HK-2 (cell line): ENCODE measurements at regions not wholly inside any gene's neighbourhood (a gene's known extent, or its start where the extent isn't known, plus 50 kb on each side); places are given as distances from the start of the nearest gene placed in this dataset.

ENCODE experiments used
- DNase-seq: peaks from one replicate; pipeline ENCODE4 v3.0.0-alpha.2; 2018; ENCODE audit not compliant: unreplicated experiment

DNA sequence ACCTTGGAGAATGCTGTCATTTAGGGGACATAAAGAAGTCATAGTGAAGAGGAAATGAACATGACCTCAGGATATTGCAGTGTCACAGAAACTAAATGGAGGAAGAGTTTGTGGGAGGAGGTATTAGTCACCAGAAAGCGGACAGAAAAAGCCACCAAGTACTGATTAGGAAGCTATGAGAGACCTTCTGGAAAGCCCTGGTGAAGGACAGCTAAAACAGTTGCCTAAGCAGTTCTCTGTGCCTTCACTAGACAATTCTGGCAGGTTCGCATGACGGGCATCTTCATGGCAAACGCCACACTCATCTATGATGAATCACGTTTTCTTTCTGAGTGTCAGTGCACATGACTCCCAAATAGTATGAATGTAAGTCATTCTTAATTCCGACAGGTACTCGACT, 325.8 kb downstream of the C11orf87 start:
- no peak for DNase-seq

DNA sequence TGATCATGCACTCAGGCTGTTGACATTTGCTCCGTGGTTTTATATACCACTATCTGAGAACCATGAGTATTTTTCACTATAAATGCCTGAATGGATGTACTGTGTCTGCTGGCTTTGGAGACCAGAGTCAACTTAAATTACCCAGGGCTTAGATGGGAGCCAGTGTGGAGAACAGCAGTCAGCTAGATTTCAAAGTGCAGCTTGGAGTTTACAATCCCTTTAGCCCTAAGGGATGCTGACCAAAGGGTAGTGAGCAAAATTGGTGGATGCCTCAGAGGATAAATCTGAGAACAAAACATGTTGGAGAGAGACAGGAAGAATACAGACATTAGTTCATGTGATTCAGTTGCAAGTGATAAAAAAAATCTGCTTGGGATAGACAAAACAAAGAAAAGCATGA, 327.5 kb downstream of the C11orf87 start:
- no peak for DNase-seq

DNA sequence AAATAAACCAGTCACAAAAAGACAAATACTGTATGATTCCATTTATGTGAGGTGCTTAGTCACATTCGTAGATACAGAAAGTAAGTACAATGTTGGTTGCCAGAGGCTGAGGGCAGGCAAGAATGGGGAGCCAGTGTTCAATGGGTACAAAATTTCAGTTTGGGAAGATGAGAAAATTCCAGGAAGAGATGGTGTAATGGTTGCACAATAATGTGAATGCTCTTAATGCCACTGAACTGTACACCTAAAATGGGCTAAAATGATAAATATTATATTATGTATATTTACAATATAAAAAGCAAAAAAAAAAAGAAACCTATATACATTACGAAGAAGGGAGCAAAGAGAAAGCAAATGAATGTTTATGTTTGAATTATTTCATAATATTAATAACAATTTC, 329.0 kb downstream of the C11orf87 start:
- no peak for DNase-seq

DNA sequence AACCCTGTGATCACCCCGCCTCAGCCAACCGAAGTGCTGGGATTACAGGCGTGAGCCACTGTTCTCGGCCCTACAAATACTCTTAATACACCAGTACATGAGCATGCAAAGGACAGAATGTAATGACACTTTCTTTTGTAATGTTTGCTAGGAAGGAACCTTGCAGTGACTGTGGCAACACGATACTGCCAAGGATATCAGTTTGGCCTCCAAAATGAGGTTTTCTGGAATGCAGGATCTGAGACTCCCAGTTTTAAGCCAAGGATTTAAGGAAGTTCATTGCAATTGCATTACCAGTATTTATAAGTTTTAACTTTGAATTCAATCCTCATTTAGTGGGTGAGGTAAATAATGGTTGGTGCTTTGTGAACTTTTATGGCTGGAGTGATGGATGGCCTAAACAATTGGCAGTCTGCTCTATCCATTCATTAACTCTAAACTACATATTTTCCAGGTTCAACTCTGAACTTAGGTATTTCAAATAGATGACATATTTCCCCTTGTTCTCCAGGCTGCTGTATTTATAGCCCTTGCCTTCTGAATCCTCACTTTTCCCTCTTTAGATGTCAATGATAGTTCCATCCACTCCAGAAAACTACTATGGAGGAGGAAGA, 330.3 kb downstream of the C11orf87 start:
- no peak for DNase-seq

DNA sequence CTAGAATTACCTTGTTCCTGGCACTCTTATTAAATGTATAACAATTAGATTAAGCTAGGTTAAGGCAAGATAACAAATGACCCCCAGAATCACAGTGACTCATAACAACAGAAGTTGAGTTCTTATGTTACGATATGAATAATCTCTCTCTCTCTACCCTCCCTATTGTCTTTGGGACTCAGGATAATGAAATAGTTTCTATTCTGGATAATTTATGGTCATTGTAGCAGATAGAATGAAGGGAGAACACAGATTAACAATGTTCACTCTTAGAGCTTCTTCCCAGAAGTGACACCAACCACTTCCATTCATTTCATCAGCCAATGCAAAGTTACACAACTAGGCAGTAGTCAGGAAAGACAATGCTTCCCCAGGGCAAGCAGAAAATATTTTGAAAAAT, 334.5 kb downstream of the C11orf87 start:
- DNase-seq, result no peak

DNA sequence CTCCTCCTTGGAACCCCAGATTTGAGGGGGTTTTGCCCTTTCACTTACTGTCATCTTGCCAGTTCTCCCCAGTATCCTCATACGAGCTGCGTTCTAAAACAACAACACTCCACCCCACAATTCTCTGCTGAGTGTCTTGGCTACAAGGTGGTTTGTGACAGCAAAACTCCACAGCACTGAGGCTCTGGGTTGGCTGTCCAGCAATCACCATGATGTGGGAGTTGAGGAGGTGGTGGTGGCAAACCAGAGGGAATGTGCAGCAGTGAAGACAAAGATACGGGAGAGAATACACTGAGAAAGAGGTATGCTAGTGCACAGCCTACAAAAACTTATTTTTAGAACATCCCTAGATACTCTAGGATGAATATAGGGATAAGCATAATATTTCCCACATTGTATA, 335.0 kb downstream of the C11orf87 start:
- no peak for DNase-seq

DNA sequence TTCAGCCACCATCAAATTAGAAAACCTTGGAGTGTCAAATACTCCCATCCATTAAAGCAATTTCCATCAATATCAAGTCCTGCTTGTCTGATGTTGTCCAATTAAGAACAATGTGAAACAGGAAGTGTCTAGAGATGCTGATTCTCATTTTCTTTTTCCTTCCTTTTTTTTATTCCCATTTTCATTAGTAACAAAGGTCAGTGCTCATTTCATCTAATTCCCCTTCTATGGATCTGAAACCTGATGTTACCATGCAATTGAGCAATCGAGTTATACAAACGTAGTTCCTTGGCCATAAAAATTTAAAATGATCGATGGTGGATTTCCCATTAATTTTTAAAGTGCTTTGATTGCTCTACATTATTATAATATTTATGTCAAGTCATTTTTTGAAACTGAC, 330.6 kb upstream of the ZC3H12C start:
- DNase-seq, result no peak

DNA sequence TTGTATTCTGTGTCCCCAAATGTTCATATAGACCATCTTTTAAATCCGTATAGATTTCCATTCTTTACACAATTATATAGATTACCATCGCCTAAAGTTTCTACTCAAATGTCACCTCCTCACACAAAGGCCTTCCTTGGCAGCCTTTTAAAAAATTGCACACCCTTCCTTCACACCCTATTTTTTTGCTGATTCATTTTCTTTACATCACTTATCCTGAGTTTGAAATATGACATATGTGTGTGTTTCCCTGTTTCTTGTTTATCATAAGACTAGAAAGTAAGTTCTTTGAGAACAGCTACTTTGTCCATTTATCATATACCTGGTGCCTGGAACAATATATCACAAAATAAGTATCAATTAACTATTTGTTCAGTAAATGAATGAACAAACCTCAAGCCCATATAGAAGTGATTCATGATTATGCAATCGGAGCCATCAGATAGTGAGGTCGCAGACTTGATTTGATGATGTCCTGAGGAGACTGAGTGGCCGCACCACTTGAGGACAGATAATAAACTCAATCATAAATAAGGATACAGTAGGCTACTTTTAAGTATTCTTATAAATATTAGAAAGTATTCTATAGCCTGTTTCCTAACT, 327.4 kb upstream of the ZC3H12C start:
- DNase-seq, result no peak

DNA sequence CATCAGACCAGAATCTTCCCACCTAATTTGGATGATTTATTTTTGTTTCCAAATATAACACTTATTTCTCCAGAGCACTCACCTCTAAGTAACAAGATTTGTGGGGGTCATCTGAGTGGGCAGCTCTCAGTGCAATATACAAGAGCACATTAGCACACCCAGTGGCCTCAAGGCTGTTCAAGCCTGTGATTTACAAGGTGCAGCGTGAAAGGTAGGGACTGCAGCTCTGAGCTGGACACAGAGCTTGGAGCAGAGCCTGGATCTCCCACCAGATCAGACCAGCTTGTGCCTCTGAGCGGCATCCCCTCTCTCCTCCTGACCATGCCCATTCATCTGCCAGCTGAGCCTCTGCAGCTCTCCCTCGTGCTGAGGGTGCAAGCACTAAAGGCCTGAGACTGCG, 323.3 kb upstream of the ZC3H12C start:
- no peak for DNase-seq

DNA sequence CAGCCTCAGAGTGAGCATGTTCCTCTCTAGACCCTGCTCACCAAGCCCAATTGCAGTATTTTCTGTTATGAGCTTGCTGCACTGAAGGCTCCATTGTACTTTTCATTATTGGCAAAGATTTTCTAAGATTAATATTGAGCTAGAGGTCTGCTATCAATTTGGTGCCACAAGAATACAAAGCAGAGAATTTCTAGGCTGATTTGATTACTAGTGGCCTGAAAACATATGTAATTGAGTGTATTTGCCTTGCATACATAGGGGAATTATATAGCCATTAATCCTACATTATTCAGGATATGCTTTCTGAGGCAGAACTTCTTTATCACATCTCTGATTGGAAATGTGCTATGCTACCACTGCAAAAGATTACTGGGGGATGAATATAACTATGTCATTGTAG, 322.9 kb upstream of the ZC3H12C start:
- no peak for DNase-seq

DNA sequence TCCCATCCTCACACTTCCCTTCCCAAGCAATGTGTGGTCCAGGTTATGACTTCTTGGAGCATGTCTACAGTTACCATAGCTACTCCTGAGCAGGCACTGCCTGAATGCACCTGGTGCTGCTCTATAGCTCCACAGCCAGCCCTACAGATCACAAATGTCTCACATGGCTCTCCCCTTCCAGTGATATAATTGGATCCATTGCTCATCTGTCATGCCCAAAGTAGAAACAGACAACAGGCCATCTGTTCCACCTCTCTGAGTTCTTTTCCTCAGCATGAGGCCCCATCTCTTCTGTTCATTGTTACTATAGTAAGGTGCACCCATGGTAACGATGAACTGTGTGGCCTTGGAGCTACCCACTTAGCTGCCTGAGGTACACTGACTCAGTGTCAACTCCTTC, 320.3 kb upstream of the ZC3H12C start:
- no peak for DNase-seq

DNA sequence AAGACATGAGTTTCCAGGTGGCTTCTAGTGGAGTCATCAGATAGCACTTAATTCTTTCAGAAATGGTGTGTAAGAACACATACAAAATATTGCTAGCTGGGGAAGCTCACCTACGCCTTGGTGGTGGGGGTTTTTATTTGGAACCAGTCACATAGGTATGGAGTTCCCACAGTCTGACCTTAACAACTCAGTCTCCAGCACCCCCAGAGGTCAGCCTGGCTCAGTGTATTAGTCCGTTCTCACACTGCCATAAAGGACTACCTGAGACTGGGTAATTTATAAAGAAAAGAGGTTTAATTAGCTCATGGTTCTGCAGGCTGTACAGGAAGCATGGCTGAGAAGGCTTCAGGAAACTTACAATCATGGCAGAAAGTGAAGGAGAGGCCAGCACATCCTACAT, 317.5 kb upstream of the ZC3H12C start:
- DNase-seq, result no peak

DNA sequence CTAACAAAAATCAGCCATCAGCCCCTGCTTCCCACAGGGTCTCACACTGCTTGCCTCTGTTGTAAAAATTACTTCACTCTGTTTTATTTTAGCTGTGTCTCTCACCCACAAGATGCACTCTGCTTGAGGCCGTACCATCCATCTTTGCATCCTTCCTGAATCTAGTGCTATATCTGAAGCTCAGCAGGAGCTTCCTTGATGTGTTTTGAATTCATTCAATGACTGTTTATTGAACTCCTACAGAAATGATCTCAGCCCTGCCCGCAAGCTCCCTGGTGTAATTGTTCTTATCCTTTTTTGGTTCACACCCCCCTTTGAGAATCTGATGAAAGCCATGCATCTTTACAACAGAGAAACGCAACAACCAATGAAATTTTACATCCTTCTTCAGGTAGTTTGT, 310.2 kb upstream of the ZC3H12C start:
- no peak for DNase-seq

DNA sequence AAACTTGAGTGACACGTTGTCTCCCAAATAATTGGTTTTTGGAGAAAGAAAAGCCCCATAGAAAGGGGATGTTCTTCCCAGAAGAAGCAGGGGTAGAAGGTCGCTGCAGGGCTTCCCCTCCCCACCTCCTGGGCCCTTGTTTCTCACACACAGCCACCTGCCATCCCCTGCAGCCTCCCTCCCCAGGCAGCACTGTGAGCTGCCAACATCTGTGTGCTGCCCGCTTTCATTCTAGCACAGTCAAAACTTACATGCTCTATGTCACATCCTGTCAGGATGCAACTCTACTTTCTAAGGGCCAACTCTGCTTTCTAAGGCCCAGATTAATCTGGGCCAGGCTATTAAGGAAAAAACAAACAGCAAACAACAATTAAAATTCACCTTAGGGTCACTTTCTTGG, 309.4 kb upstream of the ZC3H12C start:
- no peak for DNase-seq

DNA sequence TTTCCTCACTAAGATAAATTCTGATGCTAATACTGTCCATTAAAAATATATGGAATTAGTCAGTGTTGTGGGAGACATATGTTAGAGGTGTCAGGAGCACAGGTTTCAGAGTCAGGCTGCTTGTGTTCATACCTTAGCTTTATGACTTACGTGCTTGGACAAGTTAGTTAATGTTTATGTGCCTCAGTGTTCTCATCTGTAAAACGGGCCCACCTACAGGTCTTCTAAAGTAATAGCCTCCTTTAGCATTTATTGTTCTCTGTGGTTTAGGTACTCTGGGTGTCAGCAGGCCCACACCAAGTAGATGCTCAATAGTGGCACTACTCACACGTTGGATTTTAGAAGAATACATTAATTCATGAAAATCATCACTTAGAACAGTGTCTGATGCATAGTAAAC, 308.7 kb upstream of the ZC3H12C start:
- no peak for DNase-seq

DNA sequence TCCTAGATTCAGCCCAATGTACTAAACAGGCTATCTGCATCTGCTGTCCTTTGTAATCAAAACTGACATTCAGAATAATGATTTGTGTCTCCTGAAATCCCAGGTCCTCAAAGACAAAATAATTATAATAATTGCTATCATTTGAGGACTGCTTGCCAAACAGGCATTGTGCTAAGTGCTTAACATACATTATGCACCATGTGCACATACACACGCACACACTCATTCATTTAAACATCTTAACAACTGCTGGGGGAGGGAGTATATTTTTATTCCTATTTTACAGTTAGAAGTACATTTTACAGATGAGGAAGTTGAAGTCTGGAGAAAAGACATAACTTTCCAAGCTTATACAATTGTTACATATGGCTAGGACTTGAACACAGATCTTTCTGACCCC, 308.0 kb upstream of the ZC3H12C start:
- DNase-seq, result no peak

DNA sequence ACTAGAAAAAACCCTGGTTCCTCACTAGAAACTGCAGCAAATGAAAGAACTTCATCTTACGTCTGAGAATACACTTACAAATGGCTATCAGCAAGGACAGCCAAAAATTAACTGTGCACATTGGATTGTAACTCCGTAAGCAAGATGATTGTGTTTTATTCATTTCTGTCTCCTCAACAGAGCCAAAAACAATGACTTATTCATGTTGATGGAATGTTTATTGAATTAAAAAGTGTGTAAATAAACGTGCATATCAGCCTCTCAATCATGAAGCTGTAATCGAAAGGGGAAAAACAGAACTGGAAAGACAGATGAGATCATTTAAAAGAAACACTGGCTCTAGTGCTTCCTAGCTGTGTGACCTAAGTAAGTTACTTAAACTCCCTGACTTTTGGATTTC, 307.5 kb upstream of the ZC3H12C start:
- no peak for DNase-seq

DNA sequence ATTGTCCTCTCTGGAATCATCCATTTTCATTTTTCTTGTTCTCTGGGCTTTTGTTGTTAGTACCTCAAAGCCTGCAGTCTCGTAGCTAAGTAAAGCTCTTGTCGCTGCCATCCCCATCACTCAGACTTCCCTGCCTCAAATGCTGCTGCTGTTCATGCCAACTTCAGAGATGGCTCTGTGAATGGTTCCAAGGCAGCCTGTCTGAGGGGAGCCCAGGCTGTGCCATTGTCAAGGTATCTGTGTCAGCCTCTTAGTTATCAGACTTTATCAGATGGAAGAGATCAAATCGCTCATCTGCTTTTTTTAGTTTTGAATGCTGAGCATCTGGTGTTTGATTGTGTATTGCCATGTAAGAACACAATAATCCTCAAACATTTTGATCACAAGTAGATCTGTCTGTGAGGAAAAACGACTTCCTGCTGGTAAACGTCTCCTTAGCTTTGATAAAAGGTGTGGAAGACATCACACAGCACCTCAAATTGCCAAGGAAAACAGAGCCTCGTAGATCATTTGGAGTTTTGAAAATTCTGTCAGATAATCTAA, 304.2 kb upstream of the ZC3H12C start:
- no peak for DNase-seq

DNA sequence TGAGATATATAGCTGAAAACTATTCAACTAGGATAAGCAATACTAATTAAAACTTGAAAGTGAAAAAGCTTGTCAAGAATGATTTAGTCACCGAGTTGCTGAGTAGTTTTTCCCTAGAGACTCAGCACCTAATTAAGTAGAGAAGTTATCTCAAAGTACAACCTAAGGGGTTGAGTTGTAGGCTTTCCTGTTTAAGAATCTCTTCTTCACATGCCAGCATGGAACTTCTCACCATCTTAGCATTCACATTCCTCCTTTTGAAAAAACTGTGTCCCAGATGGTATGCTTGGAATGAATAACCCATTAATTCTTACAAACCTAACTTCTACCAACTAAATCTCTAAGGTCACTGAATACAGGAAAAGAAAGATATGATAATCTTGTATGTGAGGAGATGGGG, 303.3 kb upstream of the ZC3H12C start:
- no peak for DNase-seq

DNA sequence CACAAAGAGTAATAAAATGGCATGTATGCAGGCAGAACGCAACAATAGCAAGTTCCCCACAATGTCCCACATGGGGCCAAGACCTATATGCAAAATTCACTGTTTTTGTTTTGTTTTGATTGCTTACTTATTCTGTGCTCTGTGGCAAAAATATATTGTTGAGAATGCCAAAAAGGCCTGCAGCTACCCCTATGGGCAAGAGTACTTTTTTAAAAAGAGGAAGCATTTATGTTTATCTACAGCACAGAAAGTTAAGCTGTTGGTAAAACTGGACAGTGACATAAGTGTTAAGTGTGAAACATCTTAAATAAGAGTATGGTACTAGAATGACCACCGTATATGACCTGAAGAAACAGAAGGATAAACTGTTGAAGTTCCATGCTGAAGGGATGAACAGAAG, 301.9 kb upstream of the ZC3H12C start:
- DNase-seq, result no peak

DNA sequence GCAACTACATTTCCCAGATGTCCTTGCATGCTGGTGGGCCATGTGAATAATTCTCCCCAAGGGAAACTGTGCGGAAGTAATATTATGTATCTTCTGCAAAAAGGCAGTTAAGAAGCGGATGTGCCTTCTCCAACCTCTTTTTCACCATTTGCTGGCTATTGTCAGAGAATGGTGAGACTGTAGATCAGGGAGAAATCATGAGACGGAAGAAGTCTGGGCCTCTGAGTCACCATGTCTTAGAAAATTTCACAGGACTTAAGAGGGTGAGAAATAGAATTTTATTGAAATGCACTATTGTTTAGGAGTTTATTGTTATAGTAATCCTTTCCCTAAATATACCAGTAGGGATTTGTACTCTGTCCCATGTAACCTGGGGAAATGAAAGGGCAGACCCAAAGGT, 298.7 kb upstream of the ZC3H12C start:
- no peak for DNase-seq

DNA sequence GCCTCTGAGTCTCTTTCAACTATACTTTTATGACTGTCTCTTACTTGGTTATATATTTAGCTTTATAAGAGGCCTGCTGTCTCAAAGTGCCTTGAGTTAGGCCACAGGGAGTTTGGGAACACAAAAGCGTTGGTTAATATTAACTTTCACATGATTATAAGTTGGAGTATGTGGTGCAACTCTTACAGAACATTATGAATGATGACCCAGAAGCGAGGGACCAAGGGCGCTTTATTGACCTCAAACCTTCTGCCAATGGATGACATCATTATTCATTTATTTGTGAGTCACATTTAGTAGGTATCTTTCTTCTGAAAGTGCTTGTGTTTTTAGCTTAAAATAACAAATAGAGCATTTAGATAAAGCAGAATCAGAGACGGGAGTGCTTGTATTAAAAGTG, 298.0 kb upstream of the ZC3H12C start:
- DNase-seq, result no peak

DNA sequence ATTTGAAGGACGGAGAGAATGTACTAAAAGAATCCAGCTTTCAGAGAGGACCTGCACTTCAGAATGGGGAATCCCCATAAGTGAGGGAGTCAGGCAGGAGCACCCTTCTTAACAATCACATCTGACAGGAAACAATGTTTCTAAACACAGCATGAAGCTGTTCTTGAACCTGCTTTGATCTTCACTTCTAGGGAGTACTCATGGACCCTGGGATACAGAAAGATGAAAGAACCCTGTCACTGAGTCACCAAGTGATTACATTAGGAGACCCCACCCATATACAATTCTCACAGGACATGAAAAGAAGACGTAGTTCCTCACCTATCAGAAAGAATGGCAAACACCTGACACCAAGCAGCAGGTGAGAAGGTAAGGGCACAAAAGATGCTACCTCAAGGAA, 296.9 kb upstream of the ZC3H12C start:
- DNase-seq, result no peak

DNA sequence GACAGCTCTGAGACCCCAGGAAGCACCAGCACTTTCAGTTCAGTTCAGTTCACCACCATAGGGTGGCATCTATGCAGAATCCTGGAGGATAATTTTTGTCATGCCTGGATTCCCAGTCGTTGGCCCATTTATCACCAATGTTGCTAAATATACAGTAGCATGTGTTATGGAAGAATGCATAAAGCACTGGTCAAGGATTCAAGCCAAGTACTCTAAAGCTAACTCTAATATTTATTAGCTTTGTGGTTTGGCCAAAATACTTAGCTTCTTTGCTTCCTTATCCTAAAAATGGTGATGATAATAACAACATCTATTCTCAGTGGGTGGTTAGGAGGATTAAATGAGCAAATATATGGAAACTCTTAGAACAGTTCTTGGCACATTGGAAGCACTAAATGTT, 294.7 kb upstream of the ZC3H12C start:
- no peak for DNase-seq
